LNCaP clone FGC (cell line): ENCODE measurements at regions not wholly inside any gene's neighbourhood (a gene's known extent, or its start where the extent isn't known, plus 50 kb on each side); places are given as distances from the start of the nearest gene placed in this dataset.
A peak's percentile ranks its signal among the peaks of the same experiment; 100 is the strongest.

ENCODE experiments used
- DNase-seq: peaks from one replicate; pipeline ENCODE4 v3.0.0-alpha.2; 2011; ENCODE audit warnings: low read depth
- H3K4me3 ChIP-seq: 2 replicates; pipeline ENCODE4 v1.5.1; 2011; ENCODE audit warnings: mild to moderate bottlenecking, low read depth, low read length, control low read depth
- TF ChIP-seq, protein P1 (sequence below): IDR thresholded peaks from 2 replicates; pipeline ENCODE4 v1.5.1; 2012; ENCODE audit warnings: mild to moderate bottlenecking; ENCODE audit not compliant: control insufficient read depth, insufficient read depth; ENCODE audit errors: extremely low read depth

DNA sequence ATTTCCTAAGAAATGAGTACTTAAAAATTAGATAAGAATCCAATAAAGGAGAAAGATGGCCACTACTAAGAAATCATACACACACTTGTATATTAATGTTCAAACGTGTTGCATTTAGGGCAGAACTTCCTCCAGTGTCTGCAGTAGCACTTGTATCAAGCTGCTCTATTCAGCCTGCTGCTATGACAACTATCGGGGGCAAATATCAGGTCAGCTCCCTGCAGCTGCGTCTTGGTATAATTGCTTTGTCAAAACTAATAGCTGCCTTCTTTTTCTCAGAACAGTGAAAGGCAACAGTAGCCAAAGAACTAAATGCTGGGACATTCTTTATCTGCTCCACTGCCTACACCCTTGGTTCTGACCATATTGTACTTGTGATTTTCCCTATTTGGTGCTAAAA is 300.7 kb downstream of the NOL4 start:
- TF ChIP-seq, protein P1, sequence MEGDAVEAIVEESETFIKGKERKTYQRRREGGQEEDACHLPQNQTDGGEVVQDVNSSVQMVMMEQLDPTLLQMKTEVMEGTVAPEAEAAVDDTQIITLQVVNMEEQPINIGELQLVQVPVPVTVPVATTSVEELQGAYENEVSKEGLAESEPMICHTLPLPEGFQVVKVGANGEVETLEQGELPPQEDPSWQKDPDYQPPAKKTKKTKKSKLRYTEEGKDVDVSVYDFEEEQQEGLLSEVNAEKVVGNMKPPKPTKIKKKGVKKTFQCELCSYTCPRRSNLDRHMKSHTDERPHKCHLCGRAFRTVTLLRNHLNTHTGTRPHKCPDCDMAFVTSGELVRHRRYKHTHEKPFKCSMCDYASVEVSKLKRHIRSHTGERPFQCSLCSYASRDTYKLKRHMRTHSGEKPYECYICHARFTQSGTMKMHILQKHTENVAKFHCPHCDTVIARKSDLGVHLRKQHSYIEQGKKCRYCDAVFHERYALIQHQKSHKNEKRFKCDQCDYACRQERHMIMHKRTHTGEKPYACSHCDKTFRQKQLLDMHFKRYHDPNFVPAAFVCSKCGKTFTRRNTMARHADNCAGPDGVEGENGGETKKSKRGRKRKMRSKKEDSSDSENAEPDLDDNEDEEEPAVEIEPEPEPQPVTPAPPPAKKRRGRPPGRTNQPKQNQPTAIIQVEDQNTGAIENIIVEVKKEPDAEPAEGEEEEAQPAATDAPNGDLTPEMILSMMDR = no peak
- no peak for DNase-seq
- no peak overlapping the region for H3K4me3 ChIP-seq

DNA sequence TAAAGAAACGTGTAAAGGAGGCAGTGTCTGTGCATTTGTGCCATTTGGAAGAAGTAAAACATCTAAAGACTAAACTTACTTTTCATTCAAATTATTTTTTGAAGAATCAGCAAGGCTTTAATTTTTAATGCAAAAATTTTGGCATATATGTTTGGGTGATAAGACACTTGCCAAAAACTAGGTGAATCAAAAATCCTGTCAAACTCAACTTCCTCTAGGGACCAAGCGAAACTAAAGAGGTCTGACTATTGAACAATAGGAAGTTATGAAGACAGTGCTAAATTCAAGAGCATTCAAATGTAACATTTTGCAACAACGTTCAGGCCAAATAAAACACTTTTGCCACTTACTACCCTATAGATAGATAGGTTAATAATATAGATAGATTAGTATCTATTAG is 306.1 kb downstream of the NOL4 start:
- H3K4me3 ChIP-seq = no peak overlapping the region
- TF ChIP-seq, protein P1 = no peak
- no peak for DNase-seq

DNA sequence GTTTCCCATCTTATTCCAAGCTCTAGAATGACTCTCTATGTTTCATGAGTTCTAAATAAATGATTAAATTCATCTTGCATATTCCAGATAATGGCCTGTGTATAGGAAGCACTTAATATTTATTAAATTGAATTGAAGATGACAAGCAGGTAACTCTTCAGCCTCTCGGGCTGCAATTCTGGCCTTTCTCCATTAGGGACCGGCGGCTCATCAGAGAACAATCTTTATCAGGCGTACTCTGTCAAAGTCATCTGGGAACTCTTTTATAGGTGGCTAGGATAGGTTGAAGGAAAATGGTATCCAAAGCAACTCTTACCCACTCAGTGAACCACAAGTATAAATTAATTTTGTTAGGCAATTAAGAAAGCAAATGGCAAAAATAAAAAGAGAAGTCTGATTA is 308.5 kb downstream of the NOL4 start:
- DNase-seq = peak; percentile 2
- no peak overlapping the region for H3K4me3 ChIP-seq
- TF ChIP-seq, protein P1 = peak; percentile 20

DNA sequence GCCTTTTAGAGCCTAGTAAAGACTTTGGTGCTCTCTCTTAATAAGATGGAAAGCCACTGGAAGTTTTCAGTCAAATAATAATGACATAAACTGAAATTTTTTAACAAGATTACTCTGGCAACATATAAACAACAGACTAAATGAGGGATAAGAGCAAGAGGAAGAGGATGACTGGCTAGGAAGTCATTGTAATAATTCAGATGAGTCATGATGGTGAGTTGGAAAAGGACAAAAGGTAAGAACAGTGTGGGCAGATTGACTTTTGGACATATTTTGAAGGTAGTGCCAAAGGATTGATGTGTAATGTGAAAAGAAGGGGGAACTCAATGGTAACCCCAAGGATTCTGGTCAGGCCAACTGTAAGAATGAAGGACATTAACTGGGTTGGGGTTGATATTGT is 310.3 kb downstream of the NOL4 start:
- TF ChIP-seq, protein P1 = no peak
- no peak overlapping the region for H3K4me3 ChIP-seq
- DNase-seq = no peak

DNA sequence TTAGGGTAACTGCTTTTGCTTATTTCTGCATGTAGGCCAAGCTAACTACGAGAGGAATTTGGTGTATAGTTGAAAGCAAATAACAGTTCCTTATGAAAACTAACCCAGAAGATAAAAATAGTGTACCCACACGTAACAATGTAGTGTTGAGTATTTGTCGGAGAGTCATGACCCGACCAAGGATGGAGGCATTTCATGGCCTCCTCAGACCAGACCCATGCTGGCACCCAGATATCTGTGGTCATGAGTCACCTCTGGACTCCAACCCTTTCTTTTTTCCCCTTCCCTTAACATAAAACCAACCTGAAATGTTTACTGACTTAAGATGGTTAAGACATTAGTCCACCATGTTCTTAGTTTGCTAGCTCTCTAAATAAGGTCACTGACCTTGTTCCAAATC is 318.7 kb downstream of the NOL4 start:
- H3K4me3 ChIP-seq = no peak overlapping the region
- no peak for DNase-seq
- TF ChIP-seq, protein P1 = no peak

DNA sequence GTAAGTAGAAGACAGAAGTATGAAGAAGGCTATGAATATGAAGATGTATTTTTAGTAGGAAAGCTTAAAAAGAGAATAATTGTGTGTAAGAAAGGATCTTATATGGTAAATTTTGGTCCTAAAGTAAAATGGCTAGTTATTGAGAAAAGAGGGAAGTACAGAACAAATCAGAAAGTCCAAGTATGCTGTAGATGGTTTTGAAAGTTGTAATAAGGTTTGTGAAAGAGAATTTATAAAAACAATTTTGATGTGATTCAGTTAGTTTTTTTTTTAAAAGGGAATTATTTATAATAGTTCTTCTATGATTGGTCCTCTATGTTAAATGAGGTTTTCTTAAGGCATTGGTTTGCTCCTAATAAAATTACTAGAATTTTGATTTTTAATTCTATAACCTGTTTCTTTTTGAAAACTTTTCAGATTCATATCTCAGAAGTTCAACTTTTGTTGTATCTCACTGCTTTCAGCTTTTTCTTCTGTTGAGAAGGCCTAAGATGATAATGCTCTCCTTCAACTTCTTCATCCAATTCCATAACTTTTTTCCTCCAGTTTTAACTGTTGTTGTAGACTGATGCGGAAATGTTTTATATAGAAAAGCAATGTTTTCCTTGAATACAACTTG is 322.7 kb downstream of the NOL4 start:
- no peak for DNase-seq
- H3K4me3 ChIP-seq = no peak overlapping the region
- TF ChIP-seq, protein P1 = no peak

DNA sequence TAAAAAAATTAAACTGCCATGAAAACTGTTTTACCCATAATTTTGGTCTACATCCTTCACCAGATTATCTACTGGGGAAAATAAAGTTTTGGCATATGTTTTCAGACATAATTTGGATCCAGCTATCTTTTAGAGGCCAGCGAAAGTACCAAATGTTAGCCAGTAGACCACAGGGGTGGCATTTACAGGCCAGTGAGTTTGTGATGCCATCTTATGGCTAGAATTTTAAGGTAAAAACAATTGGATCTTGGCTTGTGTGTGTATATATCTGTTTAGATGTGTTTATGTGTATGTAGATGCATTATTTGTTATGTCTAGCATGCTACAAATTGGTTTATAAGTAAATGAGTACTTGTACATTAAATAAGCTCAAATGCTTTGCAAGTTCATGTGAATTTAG is 322.6 kb downstream of the ASXL3 start:
- no peak for DNase-seq
- TF ChIP-seq, protein P1 = no peak
- no peak overlapping the region for H3K4me3 ChIP-seq
